ENCODE measurements at regions not wholly inside any gene's neighbourhood (a gene's known extent, or its start where the extent isn't known, plus 50 kb on each side); places are given as distances from the start of the nearest gene placed in this dataset.

DNA sequence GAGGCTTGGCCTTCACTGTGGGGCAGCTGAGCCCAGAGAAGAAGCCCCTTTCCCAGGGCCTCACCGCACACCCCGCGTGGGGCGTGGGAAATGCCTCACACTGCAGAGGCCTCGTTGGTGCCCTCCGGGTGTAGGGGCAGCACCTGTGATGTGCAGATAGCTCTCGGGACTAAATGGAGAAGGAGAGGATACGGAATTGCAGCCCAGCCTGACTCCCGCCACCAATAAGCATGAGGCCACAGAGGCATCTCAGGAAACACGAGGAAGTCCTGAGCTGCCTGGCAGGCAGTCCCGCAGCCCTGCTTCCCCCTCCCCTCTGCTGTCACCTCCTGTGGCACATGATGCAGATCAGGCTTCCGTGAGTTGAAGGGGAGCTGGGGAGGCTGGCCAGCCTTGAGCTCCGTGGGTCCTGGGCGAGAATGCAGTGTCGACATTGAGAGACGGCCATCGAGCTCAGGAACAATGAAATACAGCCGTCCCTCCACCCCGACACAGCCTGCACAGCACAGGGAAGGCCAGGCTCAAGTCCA, 59.6 kb upstream of the PPP2R2D start:
- Histone ChIP-seq H3K27ac (no peak overlapping the region), H3K4me3 (no peak overlapping the region), H3K4me1 (no peaks in the 10 kb centered on the region), H3K4me2 (no peak overlapping the region), H3K9me3 (no peaks in the 10 kb centered on the region)
- ChIA-PET CTCF (interaction anchor here (1.0 kb wide), 1 partner anchor 33 kb away, joined by 4 read pairs; no protein-coding TSS in a partner anchor), POLR2A (no interaction called here)
- no peak for FAIRE-seq
- 74% methylated on average over 10 of the region's 19 CpGs for WGBS (ENCODE audit: missing lambda C conversion rate)
- ATAC-seq = no peak
- TF ChIP-seq BHLHE40 (IDR thresholded peaks at IDR 0.05; ENCODE audit: low read depth, low read length) (no peak), KDM5A (IDR thresholded peaks at IDR 0.05) (no peak), ATOH8 (CRISPR knock-in tag; IDR thresholded peaks at IDR 0.05; ENCODE audit: low read depth) (no peak), NFE2L2 (conservative IDR thresholded peaks at IDR 0.05; ENCODE audit: low read length) (no peak), RCOR1 (IDR thresholded peaks at IDR 0.05; ENCODE audit: low read depth, low read length) (no peak), HDAC2 (IDR thresholded peaks at IDR 0.05) (no peak), ZNF302 (CRISPR knock-in tag; IDR thresholded peaks at IDR 0.05) (no peak), CHD4 (IDR thresholded peaks at IDR 0.05; ENCODE audit: borderline replicate concordance) (no peak)
- DNase-seq (ENCODE audit: low read depth in 1 of 2, low spot score in 1 of 2) = no peak

- CTCF ChIA-PET = interaction anchor here (1.0 kb wide), 1 partner anchor 33 kb away, joined by 4 read pairs; no protein-coding TSS in a partner anchor
These were observed 59.1 kb upstream of the PPP2R2D start for GRCh38 chr10:131841661-131842139.

DNA sequence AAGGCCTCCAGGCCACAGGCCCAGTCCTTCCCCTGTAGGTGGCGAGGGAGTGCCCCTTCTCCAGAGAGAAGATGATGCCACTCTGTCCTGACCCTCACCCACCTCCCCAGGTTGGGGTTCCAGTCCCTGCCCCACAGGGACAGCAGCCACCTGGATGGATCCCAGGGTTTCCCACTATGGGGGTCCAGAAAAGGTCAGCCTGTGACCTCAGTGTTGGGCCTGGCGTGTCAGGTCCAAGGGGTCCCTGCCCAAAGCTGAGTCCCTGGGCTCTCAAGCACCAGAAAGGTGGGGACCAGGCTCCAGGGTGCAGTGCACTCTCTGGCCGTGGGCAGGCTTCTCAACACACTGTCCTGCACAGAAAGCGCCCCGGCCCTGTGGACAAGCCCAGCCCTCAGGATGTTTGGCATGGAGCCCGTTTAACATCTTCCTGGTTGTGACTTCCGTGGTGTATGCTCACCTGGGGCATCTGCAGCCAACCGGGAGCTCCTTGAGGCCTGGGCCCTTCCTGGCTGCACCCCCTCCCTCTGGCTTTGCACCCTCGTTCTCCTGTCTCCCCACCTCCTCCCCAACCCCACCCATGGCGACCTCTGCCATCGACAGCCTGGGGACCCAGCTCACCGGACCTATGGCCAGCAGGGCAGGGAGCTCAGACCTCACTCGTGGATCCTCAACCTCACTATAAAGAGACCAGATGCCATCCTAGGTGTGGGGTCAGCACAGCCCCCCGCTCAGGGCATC, 58.3 kb upstream of the PPP2R2D start:
- no peak for DNase-seq (ENCODE audit: low read depth in 1 of 2, low spot score in 1 of 2)

More at GRCh38 chr10:131841661-131842139, 59.1 kb upstream of the PPP2R2D start:
- POLR2A ChIA-PET = no interaction called here
- WGBS (ENCODE audit: missing lambda C conversion rate) = 69% methylated on average over 16 of the region's 19 CpGs
- H3K4me2 ChIP-seq = no peak overlapping the region
- H3K27ac ChIP-seq = no peak overlapping the region
- no peaks in the 10 kb centered on the region for H3K9me3 ChIP-seq
- FAIRE-seq = no peak
- no peak for DNase-seq (ENCODE audit: low read depth in 1 of 2, low spot score in 1 of 2)
- H3K4me3 ChIP-seq = no peak overlapping the region
- TF ChIP-seq, protein P1, sequence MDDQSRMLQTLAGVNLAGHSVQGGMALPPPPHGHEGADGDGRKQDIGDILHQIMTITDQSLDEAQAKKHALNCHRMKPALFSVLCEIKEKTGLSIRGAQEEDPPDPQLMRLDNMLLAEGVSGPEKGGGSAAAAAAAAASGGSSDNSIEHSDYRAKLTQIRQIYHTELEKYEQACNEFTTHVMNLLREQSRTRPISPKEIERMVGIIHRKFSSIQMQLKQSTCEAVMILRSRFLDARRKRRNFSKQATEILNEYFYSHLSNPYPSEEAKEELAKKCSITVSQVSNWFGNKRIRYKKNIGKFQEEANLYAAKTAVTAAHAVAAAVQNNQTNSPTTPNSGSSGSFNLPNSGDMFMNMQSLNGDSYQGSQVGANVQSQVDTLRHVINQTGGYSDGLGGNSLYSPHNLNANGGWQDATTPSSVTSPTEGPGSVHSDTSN (IDR thresholded peaks at IDR 0.05) = no peak
- TF ChIP-seq ZSCAN20 (CRISPR knock-in tag; IDR thresholded peaks at IDR 0.05) (no peak), ZC3H11A (IDR thresholded peaks at IDR 0.05) (no peak), TFCP2L1 (CRISPR knock-in tag; IDR thresholded peaks at IDR 0.05) (no peak), ZFP36 (IDR thresholded peaks at IDR 0.05; ENCODE audit: borderline replicate concordance, partially characterized antibody) (no peak), HOXA7 (CRISPR knock-in tag; IDR thresholded peaks at IDR 0.05) (no peak), SREBF2 (IDR thresholded peaks at IDR 0.05) (no peak)
- no peaks in the 10 kb centered on the region for H3K4me1 ChIP-seq
- no peak; a peak in 1 of 6 replicates for ATAC-seq

GRCh38 chr10:131843089-131843595, 57.7 kb upstream of the PPP2R2D start:
- Histone ChIP-seq H3K4me1 (no peaks in the 10 kb centered on the region), H3K27ac (no peak overlapping the region), H3K4me2 (no peak overlapping the region), H3K9me3 (no peaks in the 10 kb centered on the region), H3K4me3 (no peak overlapping the region)
- no peak for ATAC-seq
- TF ChIP-seq CBX8 (IDR thresholded peaks at IDR 0.05) (no peak), CBX2 (IDR thresholded peaks at IDR 0.05; ENCODE audit: borderline replicate concordance, low read depth) (no peak), BCL3 (IDR thresholded peaks at IDR 0.05) (no peak), RCOR1 (IDR thresholded peaks at IDR 0.05; ENCODE audit: low read depth, low read length) (no peak), RFX5 (IDR thresholded peaks at IDR 0.05) (no peak), BHLHE40 (IDR thresholded peaks at IDR 0.05; ENCODE audit: low read depth, low read length) (no peak), NPAS2 (CRISPR knock-in tag; IDR thresholded peaks at IDR 0.05; ENCODE audit: borderline replicate concordance) (no peak), FOSL2 (IDR thresholded peaks at IDR 0.05) (no peak), FOSL2 (CRISPR knock-in tag; IDR thresholded peaks at IDR 0.05) (no peak)
- no peak for FAIRE-seq
- DNase-seq (ENCODE audit: low read depth in 1 of 2, low spot score in 1 of 2) = no peak
- 65% methylated on average over 8 of the region's 8 CpGs for WGBS (ENCODE audit: missing lambda C conversion rate)
- ChIA-PET POLR2A (no interaction called here), CTCF (interaction anchor here (1.0 kb wide), 1 partner anchor 32 kb away, joined by 4 read pairs; no protein-coding TSS in a partner anchor)

More for the DNA sequence above, 58.3 kb upstream of the PPP2R2D start:
- Histone ChIP-seq H3K9me3 (no peaks in the 10 kb centered on the region), H3K27ac (no peak overlapping the region), H3K4me3 (no peak overlapping the region), H3K4me2 (no peak overlapping the region), H3K4me1 (no peaks in the 10 kb centered on the region)
- CTCF ChIA-PET = interaction anchor here (1.0 kb wide), 1 partner anchor 32 kb away, joined by 4 read pairs; no protein-coding TSS in a partner anchor
- WGBS (ENCODE audit: missing lambda C conversion rate) = 44% methylated on average over 10 of the region's 14 CpGs
- POLR2A ChIA-PET = no interaction called here
- no peak for FAIRE-seq
- no peak for TF ChIP-seq ZSCAN20 (CRISPR knock-in tag; IDR thresholded peaks at IDR 0.05)
- no peak for ATAC-seq
